Left lobe of liver (tissue), 2 donors: ENCODE measurements at regions not wholly inside any gene's neighbourhood (a gene's known extent, or its start where the extent isn't known, plus 50 kb on each side); places are given as distances from the start of the nearest gene placed in this dataset.
A peak's percentile ranks its signal among the peaks of the same experiment; 100 is the strongest.
"Not testable (repeated sequence)": the region's sequence is repeated elsewhere in the genome, so short reads cannot be mapped to it uniquely, and the experiment has no call there.

ENCODE experiments used
- ATAC-seq: fragments of 200-7000 bp; cut with Tn5 transposase; one replicate; pipeline ENCODE4 v1.9.1; 2020; ENCODE audit warnings: mild to moderate bottlenecking, moderate library complexity
- DNase-seq: peaks from one replicate; pipeline ENCODE4 v3.0.0-alpha.2; 2020; ENCODE audit warnings: low spot score
- donor health status: DM: no; HTN: no; CAD: no; lungs with moderate emphysema.
- donor health status: DM: no; HTN: yes; CAD: no.

GRCh38 chr9:124124729-124125650 lies 113.4 kb downstream of the LHX2 start:
- ATAC-seq (no peak), DNase-seq (no peak)

GRCh38 chr9:124125651-124125977 lies 114.0 kb downstream of the LHX2 start:
- ATAC-seq (no peak), DNase-seq (no peak)

- ATAC-seq: peak; percentile 97
These were observed 115.4 kb downstream of the LHX2 start for GRCh38 chr9:124126648-124127646.

GRCh38 chr9:124128568-124129166 lies 117.1 kb downstream of the LHX2 start:
- no peak for DNase-seq

More at GRCh38 chr9:124126648-124127646, 115.4 kb downstream of the LHX2 start:
- peak; percentile 74 for DNase-seq

GRCh38 chr9:124130277-124131075 lies 118.9 kb downstream of the LHX2 start:
- DNase-seq (no peak), ATAC-seq (no peak)

More at GRCh38 chr9:124128568-124129166, 117.1 kb downstream of the LHX2 start:
- no peak for ATAC-seq

GRCh38 chr9:124131518-124131917 lies 120.0 kb downstream of the LHX2 start:
- DNase-seq, ATAC-seq: not testable (repeated sequence)

- ATAC-seq: no peak
- no peak for DNase-seq
These were observed 121.1 kb downstream of the LHX2 start for GRCh38 chr9:124132671-124133147.

GRCh38 chr9:124133727-124134126 lies 122.2 kb downstream of the LHX2 start:
- DNase-seq (peak; percentile 54), ATAC-seq (peak; percentile 96)

- ATAC-seq: no peak
- peak; percentile 38 for DNase-seq
These were observed 123.0 kb downstream of the LHX2 start for GRCh38 chr9:124134526-124134925.

GRCh38 chr9:124135813-124136365 lies 121.9 kb upstream of the NEK6 start:
- no peak for DNase-seq
- ATAC-seq: no peak

GRCh38 chr9:124137009-124137943 lies 120.5 kb upstream of the NEK6 start:
- ATAC-seq: no peak

GRCh38 chr9:124137944-124138335 lies 119.8 kb upstream of the NEK6 start:
- ATAC-seq (no peak), DNase-seq (no peak)

More at GRCh38 chr9:124137009-124137943, 120.5 kb upstream of the NEK6 start:
- no peak for DNase-seq

- ATAC-seq: no peak
- DNase-seq: no peak
These were observed 118.7 kb upstream of the NEK6 start for GRCh38 chr9:124139001-124139400.

GRCh38 chr9:124140941-124141568 lies 116.7 kb upstream of the NEK6 start:
- DNase-seq (no peak), ATAC-seq (no peak)

GRCh38 chr9:124144561-124145123 lies 113.1 kb upstream of the NEK6 start:
- ATAC-seq, DNase-seq: not testable (repeated sequence)

- ATAC-seq (no peak), DNase-seq (no peak)
These were observed 111.7 kb upstream of the NEK6 start for GRCh38 chr9:124146031-124146561.

GRCh38 chr9:124149992-124150391 lies 107.8 kb upstream of the NEK6 start:
- no peak for ATAC-seq
- no peak for DNase-seq
